NCI-H2029 (cell line): ENCODE measurements at regions not wholly inside any gene's neighbourhood (a gene's known extent, or its start where the extent isn't known, plus 50 kb on each side); places are given as distances from the start of the nearest gene placed in this dataset.
A peak's percentile ranks its signal among the peaks of the same experiment; 100 is the strongest.

Experiments
- DNase-seq: peaks from one replicate; lab custom pipeline; 2025; lab: John Stamatoyannopoulos, UW

- DNase-seq, result peak; percentile 56
Measured at GRCh38 chr20:7703551-7703961, 236.7 kb downstream of the HAO1 start.

- no peak for DNase-seq
Measured at GRCh38 chr20:7703996-7704395, 236.3 kb downstream of the HAO1 start.

GRCh38 chr20:7708112-7708511 lies 232.1 kb downstream of the HAO1 start:
- no peak for DNase-seq

- no peak for DNase-seq
Measured at GRCh38 chr20:7708782-7709181, 231.5 kb downstream of the HAO1 start.

- no peak for DNase-seq
Measured at GRCh38 chr20:7710440-7710839, 229.8 kb downstream of the HAO1 start.

- DNase-seq, result no peak
Measured at GRCh38 chr20:7712661-7713060, 227.6 kb downstream of the HAO1 start.

- no peak for DNase-seq
Measured at GRCh38 chr20:7714549-7714948, 225.7 kb downstream of the HAO1 start.

- no peak for DNase-seq
Measured at GRCh38 chr20:7716286-7716972, 223.8 kb downstream of the HAO1 start.

GRCh38 chr20:7722564-7722963 lies 217.7 kb downstream of the HAO1 start:
- DNase-seq, result no peak

- no peak for DNase-seq
Measured at GRCh38 chr20:7723284-7723683, 217.0 kb downstream of the HAO1 start.

- DNase-seq, result no peak
Measured at GRCh38 chr20:7728338-7728737, 211.9 kb downstream of the HAO1 start.

- no peak for DNase-seq
Measured at GRCh38 chr20:7734216-7734615, 206.0 kb downstream of the HAO1 start.

- no peak for DNase-seq
Measured at GRCh38 chr20:7736336-7736735, 203.9 kb downstream of the HAO1 start.

GRCh38 chr20:7741866-7742265 lies 198.4 kb downstream of the HAO1 start:
- DNase-seq, result no peak

GRCh38 chr20:7742479-7742878 lies 197.8 kb downstream of the HAO1 start:
- DNase-seq, result no peak

GRCh38 chr20:7744411-7744810 lies 195.8 kb downstream of the HAO1 start:
- DNase-seq, result no peak

GRCh38 chr20:7748624-7749023 lies 191.6 kb downstream of the HAO1 start:
- DNase-seq, result no peak

GRCh38 chr20:7754102-7754501 lies 186.2 kb downstream of the HAO1 start:
- no peak for DNase-seq

GRCh38 chr20:7758406-7758805 lies 181.9 kb downstream of the HAO1 start:
- no peak for DNase-seq

- DNase-seq, result no peak
Measured at GRCh38 chr20:7760247-7761031, 179.8 kb downstream of the HAO1 start.

- no peak for DNase-seq
Measured at GRCh38 chr20:7765221-7765620, 175.0 kb downstream of the HAO1 start.

- DNase-seq, result peak; percentile 1
Measured at GRCh38 chr20:7770046-7770445, 170.2 kb downstream of the HAO1 start.

GRCh38 chr20:7770578-7770977 lies 169.7 kb downstream of the HAO1 start:
- peak; percentile 28 for DNase-seq

- DNase-seq, result no peak
Measured at GRCh38 chr20:7772371-7772770, 167.9 kb downstream of the HAO1 start.
